ENCODE measurements at regions not wholly inside any gene's neighbourhood (a gene's known extent, or its start where the extent isn't known, plus 50 kb on each side); places are given as distances from the start of the nearest gene placed in this dataset.
"Not testable (repeated sequence)": the region's sequence is repeated elsewhere in the genome, so short reads cannot be mapped to it uniquely, and the experiment has no call there.

DNA sequence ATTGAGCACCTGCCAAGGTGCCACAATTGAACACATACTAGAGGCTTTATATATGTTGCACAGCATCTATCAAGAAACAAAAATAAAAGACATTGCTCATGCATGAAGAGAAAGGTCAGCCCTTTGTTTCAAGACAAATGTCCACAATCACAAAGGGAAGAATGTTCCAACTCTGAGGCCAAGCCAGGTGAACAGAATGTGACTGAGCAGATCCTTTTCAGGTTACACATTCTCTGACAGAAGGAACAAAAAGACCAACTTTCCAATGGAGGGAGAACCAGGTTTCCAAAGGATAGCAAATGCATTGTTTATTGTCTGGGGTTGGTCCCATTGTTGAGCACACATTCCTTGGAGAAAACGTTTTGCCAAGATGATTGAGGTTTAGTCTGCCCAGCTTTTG lies 50.2 kb upstream of the FAM174B start:
- no peak for DNase-seq

GRCh38 chr15:92706201-92706600 lies 50.6 kb upstream of the FAM174B start:
- no peak for DNase-seq

- DNase-seq: no peak
These were observed 52.4 kb upstream of the FAM174B start for GRCh38 chr15:92707880-92708551.

GRCh38 chr15:92708635-92709034 lies 53.1 kb upstream of the FAM174B start:
- no peak for DNase-seq

- no peak for DNase-seq
These were observed 53.7 kb upstream of the FAM174B start for GRCh38 chr15:92709110-92709790.

GRCh38 chr15:92711457-92711831 lies 55.9 kb upstream of the FAM174B start:
- DNase-seq: no peak

DNA sequence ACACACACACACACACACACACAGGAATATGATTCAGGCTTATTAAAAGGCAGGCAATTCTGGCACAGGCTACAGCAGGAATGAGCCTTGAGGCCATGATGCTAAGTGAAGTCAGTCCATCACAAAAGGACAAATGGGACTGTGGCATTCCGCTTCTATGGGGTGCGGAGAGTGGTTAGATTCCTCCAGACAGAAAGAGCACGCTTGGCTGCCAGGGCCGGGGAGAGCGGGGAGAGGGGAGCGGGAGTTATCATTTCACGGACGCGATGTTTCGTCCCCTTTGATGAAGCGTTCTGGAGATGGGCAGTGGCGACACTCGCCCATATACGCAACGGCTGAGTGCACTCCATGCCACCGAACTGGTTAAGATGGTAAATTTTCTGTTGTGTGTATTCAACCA lies 58.5 kb upstream of the FAM174B start:
- peak; percentile 17 for DNase-seq

DNA sequence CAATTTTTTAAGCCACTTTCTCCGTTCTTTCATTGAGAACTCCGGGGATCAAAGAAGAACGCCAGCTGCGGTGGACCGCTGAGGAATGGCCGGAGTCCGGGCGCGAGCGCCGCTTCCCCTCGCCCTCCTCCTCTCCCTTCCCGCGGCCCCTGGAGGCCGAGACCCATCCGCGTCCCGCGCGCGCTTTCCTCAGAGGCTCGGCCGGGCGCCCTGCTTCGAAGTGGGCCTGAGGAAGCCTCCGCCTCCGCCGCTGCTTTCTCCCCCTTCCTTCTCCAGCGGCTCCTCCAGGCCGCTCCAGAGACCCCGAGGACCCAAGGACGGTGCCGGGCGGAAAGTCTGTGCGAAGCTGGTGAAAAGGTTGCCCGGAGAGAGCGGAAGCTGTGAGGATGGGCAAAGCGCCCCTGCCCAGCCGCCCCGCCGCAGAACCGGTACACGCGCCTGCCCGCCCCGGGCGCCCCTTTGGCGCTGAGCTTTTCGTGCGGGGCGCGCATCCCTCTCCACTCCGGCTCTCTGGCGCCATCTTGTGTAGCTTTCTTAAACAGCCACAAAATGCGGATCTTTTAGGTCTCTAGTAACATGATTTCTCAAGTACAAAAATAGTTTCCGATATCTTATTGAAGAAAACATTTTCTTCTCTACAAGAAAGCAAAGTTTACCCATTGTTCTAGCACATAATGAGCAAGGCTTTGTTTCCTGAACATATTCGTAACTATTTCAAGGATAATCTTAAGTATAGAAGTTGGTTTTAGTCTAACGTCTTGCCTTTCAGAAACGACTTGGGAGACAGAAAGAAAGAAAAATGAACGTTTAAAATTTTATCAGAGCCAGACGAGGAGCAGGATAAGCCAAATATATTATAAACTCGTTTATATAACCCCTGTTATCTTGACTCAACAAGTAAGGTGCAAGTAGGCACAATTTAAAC lies 59.2 kb upstream of the FAM174B start:
- peak; percentile 61 for DNase-seq

DNA sequence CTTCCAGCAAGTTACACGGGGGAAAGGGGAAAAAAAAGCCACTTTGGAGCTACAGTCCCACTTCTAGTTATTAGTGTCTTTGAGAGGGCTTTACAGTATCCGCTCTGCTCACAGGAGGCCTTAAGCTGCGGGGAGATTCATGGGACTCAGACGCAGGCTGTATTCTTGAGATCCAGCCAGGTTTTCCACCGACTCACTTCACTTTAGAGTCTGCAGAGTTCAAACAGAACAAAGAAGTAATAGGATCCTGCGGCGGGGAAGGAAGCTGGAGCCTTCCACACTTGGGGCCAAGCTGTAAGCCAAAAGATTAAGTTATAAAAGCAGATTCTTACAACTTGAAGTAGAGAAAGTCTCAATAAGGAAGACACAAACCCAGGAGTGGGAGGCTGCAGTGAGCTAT lies 60.2 kb upstream of the FAM174B start:
- no peak for DNase-seq

DNA sequence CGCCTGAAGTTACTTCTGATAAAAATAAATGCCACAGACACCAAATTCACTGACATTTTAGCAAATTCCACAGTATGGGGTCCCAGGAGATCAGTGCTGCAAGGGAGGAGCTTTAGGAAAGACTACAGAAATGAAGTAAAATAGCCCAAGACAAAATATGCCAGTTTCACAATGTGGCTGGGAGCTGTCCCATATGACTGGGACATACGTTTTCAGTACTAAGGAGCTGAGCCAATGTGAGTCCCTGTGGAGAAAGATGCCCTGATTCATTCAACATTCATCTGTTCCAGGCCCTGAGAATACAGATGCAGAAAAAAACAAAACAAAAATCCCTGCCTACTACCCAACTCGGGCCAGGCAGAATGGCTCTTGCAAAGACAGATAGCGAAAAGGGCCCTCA lies 63.4 kb upstream of the FAM174B start:
- DNase-seq: no peak

DNA sequence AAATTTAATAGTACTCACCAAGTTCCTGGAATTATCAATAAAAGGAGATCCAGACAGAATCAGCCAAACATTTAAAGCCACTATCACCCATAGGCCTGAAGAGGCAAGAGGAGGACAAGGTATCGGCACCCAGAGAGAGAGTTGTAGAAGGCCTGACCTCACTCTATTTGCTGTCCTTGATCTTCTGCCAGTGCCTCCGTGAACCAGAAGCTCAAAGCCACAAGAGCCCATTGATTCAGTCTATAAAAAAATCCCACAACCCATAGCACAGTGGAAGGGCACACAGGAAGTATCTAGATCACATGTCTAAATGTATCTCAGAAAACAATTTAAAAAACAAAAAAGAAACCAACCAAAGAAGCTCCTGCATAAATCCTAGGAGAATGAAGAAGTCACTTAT lies 68.6 kb upstream of the FAM174B start:
- DNase-seq: no peak

- no peak for DNase-seq
These were observed 69.6 kb upstream of the FAM174B start for GRCh38 chr15:92725171-92725570.

- no peak for DNase-seq
These were observed 72.7 kb upstream of the FAM174B start for GRCh38 chr15:92728266-92728665.

GRCh38 chr15:92733090-92733933 lies 77.7 kb upstream of the FAM174B start:
- DNase-seq: no peak

GRCh38 chr15:92733934-92734521 lies 78.5 kb upstream of the FAM174B start:
- peak; percentile 55 for DNase-seq

DNA sequence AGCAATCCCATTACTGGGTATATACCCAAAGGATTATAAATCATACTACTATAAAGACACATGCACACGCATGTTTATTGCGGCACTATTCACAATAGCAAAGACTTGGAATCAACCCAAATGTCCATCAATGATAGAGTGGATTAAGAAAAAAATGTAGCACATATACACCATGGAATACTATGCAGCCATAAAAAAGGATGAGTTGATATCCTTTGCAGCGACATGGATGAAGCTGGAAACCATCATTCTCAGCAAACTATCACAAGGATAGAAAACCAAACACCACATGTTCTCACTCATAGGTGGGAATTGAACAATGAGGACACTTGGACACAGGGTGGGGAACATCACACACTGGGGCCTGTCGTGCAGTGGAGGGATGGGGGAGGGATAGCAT lies 83.7 kb upstream of the FAM174B start:
- not testable (repeated sequence) for DNase-seq

- DNase-seq: no peak
These were observed 90.3 kb upstream of the FAM174B start for GRCh38 chr15:92745845-92746271.

DNA sequence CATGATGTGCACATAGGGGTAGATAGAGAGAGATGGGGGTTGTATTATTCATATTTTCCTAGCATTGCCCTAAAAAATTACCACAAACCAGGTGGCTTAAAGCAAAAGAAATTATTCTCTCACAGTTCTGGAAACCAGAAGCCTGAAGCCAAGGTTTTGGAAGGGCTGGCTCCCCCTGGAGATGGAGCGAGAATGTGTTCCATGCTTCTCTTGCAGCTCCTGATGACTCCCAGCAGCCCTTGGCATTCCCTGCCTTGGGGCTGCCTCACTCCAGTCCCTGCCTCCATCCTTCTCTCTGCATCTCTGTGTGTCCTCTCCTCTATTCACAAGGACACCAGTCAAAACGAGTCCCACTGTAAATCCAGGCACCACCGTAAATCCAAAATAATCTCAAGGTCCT lies 91.5 kb upstream of the FAM174B start:
- DNase-seq: no peak

DNA sequence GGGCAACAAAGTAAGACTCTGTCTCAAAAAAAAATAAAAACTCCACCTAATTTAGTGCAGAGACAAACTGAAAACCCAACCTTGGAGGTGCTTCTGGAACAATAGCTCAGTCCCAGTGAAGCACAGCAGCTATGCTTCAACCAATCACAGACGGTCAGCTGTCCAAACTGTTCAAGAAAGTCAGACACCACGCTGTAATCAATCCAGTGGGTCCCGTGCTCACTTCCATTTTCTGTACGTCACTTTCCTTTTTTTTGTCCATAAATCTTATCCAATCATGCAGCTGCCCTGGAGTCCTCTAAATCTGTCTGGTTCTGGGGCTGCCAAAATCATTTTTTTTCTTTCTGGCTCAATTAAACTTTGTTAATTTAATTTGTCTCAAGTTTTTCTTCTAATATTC lies 93.6 kb upstream of the FAM174B start:
- DNase-seq: no peak

DNA sequence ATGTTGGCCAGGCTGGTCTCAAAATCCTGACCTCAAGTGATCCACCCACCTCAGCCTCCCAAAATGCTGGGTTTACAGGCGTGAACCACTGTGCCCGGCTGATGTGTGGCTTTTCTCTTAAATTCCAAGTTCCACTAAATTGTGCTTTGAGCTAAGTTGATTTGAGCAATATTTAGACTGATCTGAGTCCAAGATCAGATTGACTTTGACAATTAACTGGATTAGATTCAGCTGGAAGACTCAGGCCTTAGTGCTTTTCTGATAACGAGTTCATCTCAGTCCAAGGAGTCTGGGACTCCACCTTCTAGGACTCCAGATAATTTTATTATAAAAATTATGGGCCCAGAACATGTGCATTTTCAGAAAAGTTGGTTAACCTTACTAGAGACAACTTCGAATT lies 94.4 kb upstream of the FAM174B start:
- DNase-seq: no peak

GRCh38 chr15:92751528-92751927 lies 96.0 kb upstream of the FAM174B start:
- no peak for DNase-seq

- no peak for DNase-seq
These were observed 98.0 kb upstream of the FAM174B start for GRCh38 chr15:92753591-92753990.
